Liver (tissue), 8 donors: ENCODE measurements at regions not wholly inside any gene's neighbourhood (a gene's known extent, or its start where the extent isn't known, plus 50 kb on each side); places are given as distances from the start of the nearest gene placed in this dataset.

Source experiments
- DNase-seq: peaks from one replicate; pipeline ENCODE4 v3.0.0-alpha.2; 2017; ENCODE audit warnings: low spot score
- H3K27ac ChIP-seq, 2 donors: one replicate each; pipeline ENCODE4 v1.7.0; 2013; ENCODE audit warnings: inconsistent platforms in 2 of 2, low read length in 2 of 2, control low read depth in 1 of 2, low read depth in 1 of 2, mild to moderate bottlenecking in 1 of 2
- H3K27me3 ChIP-seq, 4 donors: one replicate each; pipeline versions ENCODE4 v1.6.1 to v1.7.0; 2013; ENCODE audit warnings: low read length in 3 of 4, inconsistent platforms in 1 of 4, mild to moderate bottlenecking in 1 of 4, moderate library complexity in 1 of 4; ENCODE audit not compliant: control insufficient read depth in 4 of 4, insufficient read depth in 4 of 4
- H3K36me3 ChIP-seq, 4 donors: one replicate each; pipeline versions ENCODE4 v1.6.1 to v1.7.0; 2013; ENCODE audit warnings: low read length in 3 of 4, mild to moderate bottlenecking in 3 of 4, low read depth in 1 of 4, moderate library complexity in 1 of 4; ENCODE audit not compliant: control insufficient read depth in 4 of 4, insufficient read depth in 3 of 4
- H3K4me1 ChIP-seq, 4 donors: one replicate each; pipeline versions ENCODE4 v1.6.1 to v1.7.0; 2013; ENCODE audit warnings: low read length in 3 of 4, mild to moderate bottlenecking in 3 of 4, moderate library complexity in 1 of 4; ENCODE audit not compliant: control insufficient read depth in 4 of 4, insufficient read depth in 4 of 4
- H3K4me3 ChIP-seq, 3 donors: one replicate each; pipeline versions ENCODE4 v1.6.1 to v1.7.0; 2013; ENCODE audit warnings: low read length in 3 of 3, control low read depth in 1 of 3, low read depth in 1 of 3, mild to moderate bottlenecking in 1 of 3
- H3K9ac ChIP-seq, 2 donors: one replicate each; pipeline ENCODE4 v1.7.0; 2013; ENCODE audit warnings: low read length in 2 of 2, mild to moderate bottlenecking in 2 of 2, moderate library complexity in 2 of 2, control low read depth in 1 of 2, low read depth in 1 of 2
- H3K9me3 ChIP-seq, 4 donors: one replicate each; pipeline versions ENCODE4 v1.6.1 to v1.7.0; 2013; ENCODE audit warnings: low read length in 3 of 4; ENCODE audit not compliant: control insufficient read depth in 4 of 4
- EGR1 ChIP-seq, 2 donors: IDR thresholded peaks; 2 replicates each; pipeline ENCODE4 v1.6.1; 2016 to 2018; ENCODE audit warnings: antibody characterized with exemption in 2 of 2, low read depth in 2 of 2
- FOXA1 ChIP-seq: IDR thresholded peaks from 2 replicates; pipeline ENCODE4 v1.6.1; 2016; ENCODE audit warnings: antibody characterized with exemption
- FOXA2 ChIP-seq: IDR thresholded peaks from 2 replicates; pipeline ENCODE4 v1.6.1; 2016; ENCODE audit warnings: antibody characterized with exemption
- GABPA ChIP-seq, 2 donors: IDR thresholded peaks in 1 of 2; conservative IDR thresholded peaks in 1 of 2; 2 replicates each; pipeline ENCODE4 v1.6.1; 2016; ENCODE audit warnings: antibody characterized with exemption in 2 of 2, mild to moderate bottlenecking in 1 of 2, moderate library complexity in 1 of 2
- HNF4A ChIP-seq, 2 donors: conservative IDR thresholded peaks; 2 replicates each; pipeline ENCODE4 v1.6.1; 2016; ENCODE audit warnings: antibody characterized with exemption in 2 of 2, mild to moderate bottlenecking in 2 of 2
- HNF4G ChIP-seq: IDR thresholded peaks from 2 replicates; pipeline ENCODE4 v1.6.1; 2016; ENCODE audit warnings: antibody characterized with exemption
- JUND ChIP-seq, 2 donors: IDR thresholded peaks; 2 replicates each; pipeline ENCODE4 v1.6.1; 2016; ENCODE audit warnings: antibody characterized with exemption in 2 of 2
- NR2F2 ChIP-seq: IDR thresholded peaks from 2 replicates; pipeline ENCODE4 v1.6.1; 2016; ENCODE audit warnings: antibody characterized with exemption
- RAD21 ChIP-seq, 2 donors: IDR thresholded peaks; 2 replicates each; pipeline ENCODE4 v1.6.1; 2016; ENCODE audit warnings: antibody characterized with exemption in 2 of 2, mild to moderate bottlenecking in 2 of 2
- RXRA ChIP-seq, 2 donors: IDR thresholded peaks; 2 replicates each; pipeline ENCODE4 v1.6.1; 2017 to 2018; ENCODE audit warnings: antibody characterized with exemption in 2 of 2, mild to moderate bottlenecking in 1 of 2
- SP1 ChIP-seq: IDR thresholded peaks from 2 replicates; pipeline ENCODE4 v1.6.1; 2018; ENCODE audit warnings: antibody characterized with exemption, mild to moderate bottlenecking
- TAF1 ChIP-seq: conservative IDR thresholded peaks from 2 replicates; pipeline ENCODE4 v1.6.1; 2016; ENCODE audit warnings: antibody characterized with exemption, mild to moderate bottlenecking
- YY1 ChIP-seq: IDR thresholded peaks from 2 replicates; pipeline ENCODE4 v1.6.1; 2016; ENCODE audit warnings: antibody characterized with exemption, mild to moderate bottlenecking
- WGBS: extraction: QIAGEN DNeasy Blood & Tissue Kit; methylation state at CpG from one replicate; pipeline ENCODE4 v1.1.7; 2013; 5-methylcytosine and 5-hydroxymethylcytosine counted together
- TF ChIP-seq, protein P1 (sequence below): IDR thresholded peaks from 2 replicates; pipeline ENCODE4 v1.6.1; 2016; ENCODE audit warnings: antibody characterized with exemption, mild to moderate bottlenecking
- TF ChIP-seq, protein P2 (sequence below): IDR thresholded peaks from 2 replicates; pipeline ENCODE4 v1.6.1; 2016; ENCODE audit warnings: antibody characterized with exemption
- TF ChIP-seq, protein P3 (sequence below): IDR thresholded peaks from 2 replicates; pipeline ENCODE4 v1.6.1; 2016; ENCODE audit warnings: antibody characterized with exemption
- TF ChIP-seq, protein P4 (sequence below): fragments of 150-350 bp; IDR thresholded peaks from 2 replicates; pipeline ENCODE4 v1.5.1; 2017; ENCODE audit warnings: improper control_type of control experiment, low read depth, low read length; ENCODE audit not compliant: missing input control
- TF ChIP-seq, protein P5 (sequence below): IDR thresholded peaks from 2 replicates; pipeline ENCODE4 v1.6.1; 2016; ENCODE audit warnings: antibody characterized with exemption
- donor health status: healthy.
- donor health status: healthy.
- donor health status: healthy.
- donor health status: healthy.
- donor health status: healthy.

DNA sequence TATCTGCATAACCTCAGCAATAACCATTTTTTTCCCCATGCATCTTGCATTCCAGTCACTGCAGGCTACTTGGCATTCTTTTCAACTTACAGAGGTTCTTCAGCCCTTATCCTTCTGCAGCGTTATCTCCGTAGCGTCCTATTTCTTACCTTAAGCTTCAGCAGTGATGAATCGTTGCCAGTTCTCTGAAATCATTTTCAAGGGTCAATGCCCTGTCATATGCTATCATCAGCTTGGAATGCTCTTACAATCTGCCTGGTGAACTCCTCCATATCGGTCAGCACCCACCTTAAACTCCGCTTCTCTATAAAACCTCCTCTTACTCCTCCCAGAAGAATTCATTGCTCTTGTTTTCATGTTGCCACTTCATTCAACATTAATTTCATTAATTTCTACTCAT is 105.1 kb upstream of the DPH5 start:
- Histone ChIP-seq H3K36me3 (no peaks in the 10 kb centered on the region), H3K9ac (no peak overlapping the region), H3K4me3 (no peak overlapping the region), H3K4me1 (peaks cover 0 to 6% (median under 1%) of the 10 kb centered on the region in 4 donors), H3K27ac (no peak overlapping the region), H3K9me3 (no peaks in the 10 kb centered on the region), H3K27me3 (no peaks in the 10 kb centered on the region)
- TF ChIP-seq, protein P1, sequence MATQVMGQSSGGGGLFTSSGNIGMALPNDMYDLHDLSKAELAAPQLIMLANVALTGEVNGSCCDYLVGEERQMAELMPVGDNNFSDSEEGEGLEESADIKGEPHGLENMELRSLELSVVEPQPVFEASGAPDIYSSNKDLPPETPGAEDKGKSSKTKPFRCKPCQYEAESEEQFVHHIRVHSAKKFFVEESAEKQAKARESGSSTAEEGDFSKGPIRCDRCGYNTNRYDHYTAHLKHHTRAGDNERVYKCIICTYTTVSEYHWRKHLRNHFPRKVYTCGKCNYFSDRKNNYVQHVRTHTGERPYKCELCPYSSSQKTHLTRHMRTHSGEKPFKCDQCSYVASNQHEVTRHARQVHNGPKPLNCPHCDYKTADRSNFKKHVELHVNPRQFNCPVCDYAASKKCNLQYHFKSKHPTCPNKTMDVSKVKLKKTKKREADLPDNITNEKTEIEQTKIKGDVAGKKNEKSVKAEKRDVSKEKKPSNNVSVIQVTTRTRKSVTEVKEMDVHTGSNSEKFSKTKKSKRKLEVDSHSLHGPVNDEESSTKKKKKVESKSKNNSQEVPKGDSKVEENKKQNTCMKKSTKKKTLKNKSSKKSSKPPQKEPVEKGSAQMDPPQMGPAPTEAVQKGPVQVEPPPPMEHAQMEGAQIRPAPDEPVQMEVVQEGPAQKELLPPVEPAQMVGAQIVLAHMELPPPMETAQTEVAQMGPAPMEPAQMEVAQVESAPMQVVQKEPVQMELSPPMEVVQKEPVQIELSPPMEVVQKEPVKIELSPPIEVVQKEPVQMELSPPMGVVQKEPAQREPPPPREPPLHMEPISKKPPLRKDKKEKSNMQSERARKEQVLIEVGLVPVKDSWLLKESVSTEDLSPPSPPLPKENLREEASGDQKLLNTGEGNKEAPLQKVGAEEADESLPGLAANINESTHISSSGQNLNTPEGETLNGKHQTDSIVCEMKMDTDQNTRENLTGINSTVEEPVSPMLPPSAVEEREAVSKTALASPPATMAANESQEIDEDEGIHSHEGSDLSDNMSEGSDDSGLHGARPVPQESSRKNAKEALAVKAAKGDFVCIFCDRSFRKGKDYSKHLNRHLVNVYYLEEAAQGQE: no peak
- TF ChIP-seq FOXA1: no peak
- 72% methylated on average over 6 of the region's 6 CpGs for WGBS
- DNase-seq: no peak

DNA sequence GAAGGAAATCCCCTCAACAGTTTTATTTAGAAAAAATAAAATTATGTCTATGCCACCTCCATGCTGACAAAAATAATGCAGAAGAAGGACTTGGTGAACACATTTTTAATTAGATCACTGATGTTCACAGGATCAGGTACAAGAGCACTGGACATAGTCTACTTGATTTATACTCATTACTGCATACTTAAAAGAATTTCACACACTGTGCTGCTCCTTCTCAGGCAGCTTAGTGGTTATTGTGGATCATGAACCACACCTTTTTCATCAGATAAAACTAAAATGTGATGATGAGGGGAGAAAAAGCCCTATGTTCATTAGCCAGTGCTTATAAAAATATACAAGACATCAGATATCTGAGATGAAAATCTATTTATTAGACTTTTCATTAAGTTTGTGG is 103.3 kb upstream of the DPH5 start:
- H3K27me3 ChIP-seq: no peaks in the 10 kb centered on the region
- no peak overlapping the region for H3K9ac ChIP-seq
- TF ChIP-seq RXRA (IDR thresholded peaks at IDR 0.05) (no peak), FOXA1 (no peak), GABPA (IDR thresholded peaks at IDR 0.05 in 1 of 2, conservative IDR thresholded peaks at IDR 0.05 in 1 of 2) (no peak), HNF4G (no peak), YY1 (no peak), NR2F2 (no peak), FOXA2 (no peak), SP1 (no peak), JUND (IDR thresholded peaks at IDR 0.05) (no peak), HNF4A (conservative IDR thresholded peaks at IDR 0.05) (no peak), EGR1 (IDR thresholded peaks at IDR 0.05; ENCODE audit: low read depth in 2 of 2) (no peak), TAF1 (no peak), RAD21 (IDR thresholded peaks at IDR 0.05) (no peak)
- TF ChIP-seq, protein P2, sequence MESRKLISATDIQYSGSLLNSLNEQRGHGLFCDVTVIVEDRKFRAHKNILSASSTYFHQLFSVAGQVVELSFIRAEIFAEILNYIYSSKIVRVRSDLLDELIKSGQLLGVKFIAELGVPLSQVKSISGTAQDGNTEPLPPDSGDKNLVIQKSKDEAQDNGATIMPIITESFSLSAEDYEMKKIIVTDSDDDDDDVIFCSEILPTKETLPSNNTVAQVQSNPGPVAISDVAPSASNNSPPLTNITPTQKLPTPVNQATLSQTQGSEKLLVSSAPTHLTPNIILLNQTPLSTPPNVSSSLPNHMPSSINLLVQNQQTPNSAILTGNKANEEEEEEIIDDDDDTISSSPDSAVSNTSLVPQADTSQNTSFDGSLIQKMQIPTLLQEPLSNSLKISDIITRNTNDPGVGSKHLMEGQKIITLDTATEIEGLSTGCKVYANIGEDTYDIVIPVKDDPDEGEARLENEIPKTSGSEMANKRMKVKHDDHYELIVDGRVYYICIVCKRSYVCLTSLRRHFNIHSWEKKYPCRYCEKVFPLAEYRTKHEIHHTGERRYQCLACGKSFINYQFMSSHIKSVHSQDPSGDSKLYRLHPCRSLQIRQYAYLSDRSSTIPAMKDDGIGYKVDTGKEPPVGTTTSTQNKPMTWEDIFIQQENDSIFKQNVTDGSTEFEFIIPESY: no peak
- TF ChIP-seq, protein P3, sequence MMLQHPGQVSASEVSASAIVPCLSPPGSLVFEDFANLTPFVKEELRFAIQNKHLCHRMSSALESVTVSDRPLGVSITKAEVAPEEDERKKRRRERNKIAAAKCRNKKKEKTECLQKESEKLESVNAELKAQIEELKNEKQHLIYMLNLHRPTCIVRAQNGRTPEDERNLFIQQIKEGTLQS: no peak
- TF ChIP-seq, protein P4, sequence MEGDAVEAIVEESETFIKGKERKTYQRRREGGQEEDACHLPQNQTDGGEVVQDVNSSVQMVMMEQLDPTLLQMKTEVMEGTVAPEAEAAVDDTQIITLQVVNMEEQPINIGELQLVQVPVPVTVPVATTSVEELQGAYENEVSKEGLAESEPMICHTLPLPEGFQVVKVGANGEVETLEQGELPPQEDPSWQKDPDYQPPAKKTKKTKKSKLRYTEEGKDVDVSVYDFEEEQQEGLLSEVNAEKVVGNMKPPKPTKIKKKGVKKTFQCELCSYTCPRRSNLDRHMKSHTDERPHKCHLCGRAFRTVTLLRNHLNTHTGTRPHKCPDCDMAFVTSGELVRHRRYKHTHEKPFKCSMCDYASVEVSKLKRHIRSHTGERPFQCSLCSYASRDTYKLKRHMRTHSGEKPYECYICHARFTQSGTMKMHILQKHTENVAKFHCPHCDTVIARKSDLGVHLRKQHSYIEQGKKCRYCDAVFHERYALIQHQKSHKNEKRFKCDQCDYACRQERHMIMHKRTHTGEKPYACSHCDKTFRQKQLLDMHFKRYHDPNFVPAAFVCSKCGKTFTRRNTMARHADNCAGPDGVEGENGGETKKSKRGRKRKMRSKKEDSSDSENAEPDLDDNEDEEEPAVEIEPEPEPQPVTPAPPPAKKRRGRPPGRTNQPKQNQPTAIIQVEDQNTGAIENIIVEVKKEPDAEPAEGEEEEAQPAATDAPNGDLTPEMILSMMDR: no peak
- TF ChIP-seq, protein P5, sequence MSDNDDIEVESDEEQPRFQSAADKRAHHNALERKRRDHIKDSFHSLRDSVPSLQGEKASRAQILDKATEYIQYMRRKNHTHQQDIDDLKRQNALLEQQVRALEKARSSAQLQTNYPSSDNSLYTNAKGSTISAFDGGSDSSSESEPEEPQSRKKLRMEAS: no peak
- TF ChIP-seq, protein P1: no peak
- no peak for DNase-seq
- H3K4me1 ChIP-seq: peaks cover 0 to 6% (median under 1%) of the 10 kb centered on the region in 4 donors
- H3K27ac ChIP-seq: no peak overlapping the region
- no peaks in the 10 kb centered on the region for H3K36me3 ChIP-seq
- H3K9me3 ChIP-seq: no peaks in the 10 kb centered on the region
- no peak overlapping the region for H3K4me3 ChIP-seq
